Astrocyte (in vitro differentiated cells and primary cell): ENCODE measurements at regions not wholly inside any gene's neighbourhood (a gene's known extent, or its start where the extent isn't known, plus 50 kb on each side); places are given as distances from the start of the nearest gene placed in this dataset.

Experiments
- DNase-seq: peaks from one replicate; pipeline ENCODE4 v3.0.0-alpha.2; 2010; ENCODE audit warnings: low read depth
- FAIRE-seq: peaks from 2 replicates; lab custom pipeline; 2011; peaks lifted over from hg19 to GRCh38; lab: Jason Lieb, UNC
- H2AFZ ChIP-seq: 2 replicates; pipeline ENCODE4 v1.6.0; 2012; ENCODE audit warnings: low read depth, low read length, inconsistent platforms
- H3K27ac ChIP-seq: 2 replicates; pipeline ENCODE4 v1.5.1; 2011; ENCODE audit warnings: low read depth, low read length, inconsistent platforms
- H3K27me3 ChIP-seq: 2 replicates; pipeline ENCODE4 v1.6.0; 2011; ENCODE audit warnings: low read length, inconsistent platforms; ENCODE audit not compliant: insufficient read depth
- H3K36me3 ChIP-seq: 2 replicates; pipeline ENCODE4 v1.5.1; 2011; ENCODE audit warnings: low read length, inconsistent platforms; ENCODE audit not compliant: insufficient read depth
- H3K4me1 ChIP-seq: 2 replicates; pipeline ENCODE4 v1.5.1; 2011; ENCODE audit warnings: low read length, inconsistent platforms; ENCODE audit not compliant: insufficient read depth
- H3K4me2 ChIP-seq: 2 replicates; pipeline ENCODE4 v1.6.0; 2012; ENCODE audit warnings: low read length, inconsistent platforms
- H3K4me3 ChIP-seq: 2 replicates; pipeline ENCODE4 v1.5.1; 2011; ENCODE audit warnings: low read depth, mild to moderate bottlenecking, low read length, inconsistent platforms; ENCODE audit not compliant: insufficient read depth
- H3K79me2 ChIP-seq: 2 replicates; pipeline ENCODE4 v1.6.0; 2012; ENCODE audit warnings: mild to moderate bottlenecking, low read length, inconsistent platforms; ENCODE audit not compliant: insufficient read depth
- H3K9ac ChIP-seq: 2 replicates; pipeline ENCODE4 v1.6.0; 2012; ENCODE audit warnings: mild to moderate bottlenecking, low read length, inconsistent platforms
- H3K9me3 ChIP-seq: 2 replicates; pipeline ENCODE4 v1.5.1; 2012; ENCODE audit warnings: low read depth, mild to moderate bottlenecking, low read length, inconsistent platforms; ENCODE audit not compliant: insufficient read depth
- H4K20me1 ChIP-seq: 2 replicates; pipeline ENCODE4 v1.6.0; 2012; ENCODE audit warnings: low read length, inconsistent platforms; ENCODE audit not compliant: insufficient read depth
- H3K27ac Mint-ChIP-seq: one replicate; pipeline ENCODE4 v1.8.0; 2021; ENCODE audit warnings: mild to moderate bottlenecking, mixed read lengths; ENCODE audit not compliant: unreplicated experiment
- H3K27me3 Mint-ChIP-seq: one replicate; pipeline ENCODE4 v1.8.0; 2021; ENCODE audit warnings: low read depth, mixed read lengths; ENCODE audit not compliant: unreplicated experiment
- H3K36me3 Mint-ChIP-seq: one replicate; pipeline ENCODE4 v1.8.0; 2021; ENCODE audit warnings: low read depth, mixed read lengths; ENCODE audit not compliant: unreplicated experiment
- H3K4me1 Mint-ChIP-seq: one replicate; pipeline ENCODE4 v1.8.0; 2021; ENCODE audit warnings: low read depth, mixed read lengths; ENCODE audit not compliant: unreplicated experiment
- H3K4me3 Mint-ChIP-seq: one replicate; pipeline ENCODE4 v1.8.0; 2021; ENCODE audit warnings: mild to moderate bottlenecking, moderate library complexity, mixed read lengths; ENCODE audit not compliant: unreplicated experiment
- H3K9me3 Mint-ChIP-seq: one replicate; pipeline ENCODE4 v1.8.0; 2021; ENCODE audit warnings: mild to moderate bottlenecking, mixed read lengths; ENCODE audit not compliant: unreplicated experiment
- EZH2 ChIP-seq: IDR thresholded peaks from 2 replicates; pipeline ENCODE4 v1.6.1; 2012; ENCODE audit warnings: mild to moderate bottlenecking, low read length, inconsistent platforms; ENCODE audit not compliant: insufficient read depth
- TF ChIP-seq, protein P1 (sequence below): IDR thresholded peaks from 2 replicates; pipeline ENCODE4 v1.5.1; 2011; ENCODE audit warnings: low read depth, mild to moderate bottlenecking, inconsistent platforms, low read length, moderate library complexity; ENCODE audit not compliant: insufficient read depth

DNA sequence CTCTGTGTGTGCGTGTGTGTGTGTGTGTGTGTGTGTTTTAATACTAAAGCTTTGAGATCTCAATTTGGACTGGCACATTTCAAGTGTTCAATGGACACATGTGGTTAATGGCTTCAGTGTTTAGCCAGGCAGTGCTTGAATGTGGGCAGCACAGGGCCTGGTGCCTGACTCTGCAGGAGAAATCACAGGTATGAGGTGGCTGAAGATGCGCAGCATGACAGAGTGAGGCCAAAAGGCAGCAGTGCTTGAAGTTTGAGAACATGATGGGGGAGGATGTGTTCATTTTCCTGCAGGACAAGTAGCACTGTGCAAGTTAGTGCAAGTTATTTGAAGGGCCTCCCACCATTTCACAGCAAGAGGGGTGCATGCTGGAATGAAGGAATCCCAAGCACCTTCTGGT lies 620.5 kb upstream of the TBL1XR1 start:
- no peaks in the 10 kb centered on the region for H4K20me1 ChIP-seq
- Mint-ChIP-seq H3K4me3 (no peak overlapping the region), H3K4me1 (peaks cover 40% of the 10 kb centered on the region), H3K27me3 (no peaks in the 10 kb centered on the region), H3K36me3 (no peaks in the 10 kb centered on the region), H3K27ac (no peak overlapping the region), H3K9me3 (no peaks in the 10 kb centered on the region)
- H3K9me3 ChIP-seq = no peaks in the 10 kb centered on the region
- no peak overlapping the region for H2AFZ ChIP-seq
- H3K4me3 ChIP-seq = no peak overlapping the region
- FAIRE-seq (no peak), DNase-seq (no peak)
- H3K9ac ChIP-seq = no peak overlapping the region
- H3K4me1 ChIP-seq = peaks cover 12% of the 10 kb centered on the region
- TF ChIP-seq, protein P1, sequence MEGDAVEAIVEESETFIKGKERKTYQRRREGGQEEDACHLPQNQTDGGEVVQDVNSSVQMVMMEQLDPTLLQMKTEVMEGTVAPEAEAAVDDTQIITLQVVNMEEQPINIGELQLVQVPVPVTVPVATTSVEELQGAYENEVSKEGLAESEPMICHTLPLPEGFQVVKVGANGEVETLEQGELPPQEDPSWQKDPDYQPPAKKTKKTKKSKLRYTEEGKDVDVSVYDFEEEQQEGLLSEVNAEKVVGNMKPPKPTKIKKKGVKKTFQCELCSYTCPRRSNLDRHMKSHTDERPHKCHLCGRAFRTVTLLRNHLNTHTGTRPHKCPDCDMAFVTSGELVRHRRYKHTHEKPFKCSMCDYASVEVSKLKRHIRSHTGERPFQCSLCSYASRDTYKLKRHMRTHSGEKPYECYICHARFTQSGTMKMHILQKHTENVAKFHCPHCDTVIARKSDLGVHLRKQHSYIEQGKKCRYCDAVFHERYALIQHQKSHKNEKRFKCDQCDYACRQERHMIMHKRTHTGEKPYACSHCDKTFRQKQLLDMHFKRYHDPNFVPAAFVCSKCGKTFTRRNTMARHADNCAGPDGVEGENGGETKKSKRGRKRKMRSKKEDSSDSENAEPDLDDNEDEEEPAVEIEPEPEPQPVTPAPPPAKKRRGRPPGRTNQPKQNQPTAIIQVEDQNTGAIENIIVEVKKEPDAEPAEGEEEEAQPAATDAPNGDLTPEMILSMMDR = no peak
- TF ChIP-seq EZH2 = no peak
- no peaks in the 10 kb centered on the region for H3K79me2 ChIP-seq
- H3K36me3 ChIP-seq = no peaks in the 10 kb centered on the region
- no peak overlapping the region for H3K4me2 ChIP-seq
- no peaks in the 10 kb centered on the region for H3K27me3 ChIP-seq
- no peak overlapping the region for H3K27ac ChIP-seq

DNA sequence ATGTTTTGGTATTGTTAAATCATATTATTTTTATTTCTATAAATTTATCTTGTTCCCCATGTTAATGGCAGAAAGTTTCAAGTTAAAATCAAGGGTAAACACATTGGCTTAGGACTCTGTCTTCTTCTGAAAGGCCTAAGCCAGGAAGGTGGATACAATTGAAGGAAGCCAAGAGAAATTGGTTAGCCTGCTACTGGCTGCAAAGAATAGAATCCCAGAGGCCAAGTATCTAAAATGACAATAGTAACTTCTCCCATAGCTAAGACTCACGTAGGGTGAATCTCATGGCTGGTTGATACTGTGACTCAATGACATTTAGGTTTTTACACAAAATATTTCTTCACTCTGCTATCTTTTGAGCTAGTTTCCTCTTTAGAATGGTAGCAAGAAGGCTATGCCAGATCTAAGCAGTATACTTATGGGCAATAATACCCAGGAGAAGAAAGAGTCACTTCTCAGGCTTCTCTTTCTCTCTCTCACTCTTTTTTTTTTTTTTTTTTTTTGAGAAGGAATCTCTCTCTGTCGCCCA lies 621.5 kb upstream of the TBL1XR1 start:
- no peak for FAIRE-seq
- Mint-ChIP-seq H3K9me3 (no peaks in the 10 kb centered on the region), H3K36me3 (no peaks in the 10 kb centered on the region), H3K4me1 (peaks cover 35% of the 10 kb centered on the region), H3K27me3 (no peaks in the 10 kb centered on the region), H3K27ac (no peak overlapping the region), H3K4me3 (no peak overlapping the region)
- Histone ChIP-seq H3K4me1 (peaks cover 8% of the 10 kb centered on the region), H3K36me3 (no peaks in the 10 kb centered on the region), H3K79me2 (no peaks in the 10 kb centered on the region), H3K9ac (no peak overlapping the region), H3K27me3 (no peaks in the 10 kb centered on the region), H3K27ac (no peak overlapping the region), H3K9me3 (no peaks in the 10 kb centered on the region), H2AFZ (no peak overlapping the region), H3K4me2 (no peak overlapping the region), H4K20me1 (no peaks in the 10 kb centered on the region), H3K4me3 (no peak overlapping the region)
- no peak for TF ChIP-seq EZH2
- no peak for DNase-seq

DNA sequence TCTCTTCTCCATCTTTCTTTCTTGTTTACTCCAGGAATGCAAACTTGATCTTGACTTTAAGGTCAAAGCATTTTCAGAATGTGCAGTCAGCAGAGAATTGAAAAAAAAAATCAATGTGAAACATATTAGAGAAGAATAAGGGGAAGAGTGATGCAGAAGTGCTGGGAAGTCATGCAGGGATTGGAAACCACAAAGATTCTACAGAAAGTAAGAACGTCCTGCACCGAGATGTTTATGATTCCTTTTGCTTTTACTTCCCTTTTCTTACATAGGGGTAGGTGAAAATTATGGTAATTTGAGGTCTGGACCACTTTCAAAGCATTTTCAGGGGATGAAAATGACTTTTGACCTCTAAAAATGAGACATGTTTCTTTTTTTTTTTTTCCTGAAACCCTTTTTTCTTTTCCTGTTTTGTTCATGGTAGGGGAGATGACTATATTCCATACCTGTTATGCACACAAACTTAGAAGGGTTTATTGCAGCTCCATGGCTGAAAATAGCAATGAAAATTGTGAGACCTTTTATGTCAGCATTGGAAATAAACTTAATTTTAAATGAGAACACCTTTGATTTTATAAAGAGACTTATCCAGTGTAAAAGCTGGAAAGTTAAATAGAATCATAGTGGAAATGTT lies 623.5 kb upstream of the TBL1XR1 start:
- DNase-seq = peak; percentile 94
- peaks cover 39% of the 10 kb centered on the region for H3K4me1 Mint-ChIP-seq
- H3K27ac ChIP-seq = no peak overlapping the region

More for the DNA sequence above, 623.5 kb upstream of the TBL1XR1 start:
- peak overlapping the region; percentile 42 for H3K4me2 ChIP-seq
- Mint-ChIP-seq H3K9me3 (no peaks in the 10 kb centered on the region), H3K27me3 (no peaks in the 10 kb centered on the region), H3K36me3 (no peaks in the 10 kb centered on the region), H3K27ac (peak overlapping the region; percentile 3), H3K4me3 (no peak overlapping the region)
- H3K4me1 ChIP-seq = peaks cover 16% of the 10 kb centered on the region
- H3K79me2 ChIP-seq = no peaks in the 10 kb centered on the region
- no peak overlapping the region for H3K4me3 ChIP-seq
- no peak overlapping the region for H3K9ac ChIP-seq
- H3K9me3 ChIP-seq = no peaks in the 10 kb centered on the region
- TF ChIP-seq, protein P1 = no peak
- no peak for TF ChIP-seq EZH2
- no peaks in the 10 kb centered on the region for H3K36me3 ChIP-seq
- H4K20me1 ChIP-seq = no peaks in the 10 kb centered on the region
- FAIRE-seq = no peak
- H3K27me3 ChIP-seq = no peaks in the 10 kb centered on the region
- no peak overlapping the region for H2AFZ ChIP-seq
